Ishikawa (cell line): ENCODE measurements at regions not wholly inside any gene's neighbourhood (a gene's known extent, or its start where the extent isn't known, plus 50 kb on each side); places are given as distances from the start of the nearest gene placed in this dataset.

ENCODE experiments used
- CEBPB ChIP-seq: IDR thresholded peaks from 2 replicates; pipeline ENCODE4 v1.6.1; 2012
- CREB1 ChIP-seq: IDR thresholded peaks from 2 replicates; pipeline ENCODE4 v1.6.1; 2012; ENCODE audit warnings: low read depth
- EGR1 ChIP-seq: IDR thresholded peaks from 2 replicates; pipeline ENCODE4 v1.6.1; 2012
- EP300 ChIP-seq: IDR thresholded peaks from 2 replicates; pipeline ENCODE4 v1.6.1; 2012; ENCODE audit warnings: borderline replicate concordance
- FOXM1 ChIP-seq: IDR thresholded peaks from 2 replicates; pipeline ENCODE4 v1.6.1; 2012; ENCODE audit warnings: low read depth, borderline replicate concordance
- NFIC ChIP-seq: IDR thresholded peaks from 2 replicates; pipeline ENCODE4 v1.6.1; 2012
- RAD21 ChIP-seq: IDR thresholded peaks from 2 replicates; pipeline ENCODE4 v1.6.1; 2012; ENCODE audit warnings: low read depth
- TAF1 ChIP-seq: IDR thresholded peaks from 2 replicates; pipeline ENCODE4 v1.6.1; 2012; ENCODE audit warnings: low read depth, mild to moderate bottlenecking
- TCF12 ChIP-seq: IDR thresholded peaks from 2 replicates; pipeline ENCODE4 v1.6.1; 2012; ENCODE audit warnings: low read depth
- TEAD4 ChIP-seq: IDR thresholded peaks from 2 replicates; pipeline ENCODE4 v1.6.1; 2012
- YY1 ChIP-seq: IDR thresholded peaks from 2 replicates; pipeline ENCODE4 v1.6.1; 2012; ENCODE audit warnings: low read depth
- ZBTB7A ChIP-seq: IDR thresholded peaks from 2 replicates; pipeline ENCODE4 v1.6.1; 2012; ENCODE audit warnings: low read depth
- TF ChIP-seq, protein P1 (sequence below): IDR thresholded peaks from 2 replicates; pipeline ENCODE4 v1.6.1; 2012
- TF ChIP-seq, protein P2 (sequence below): IDR thresholded peaks from 2 replicates; pipeline ENCODE4 v1.6.1; 2012
- TF ChIP-seq, protein P3 (sequence below): IDR thresholded peaks from 2 replicates; pipeline ENCODE4 v1.6.1; 2012; ENCODE audit warnings: low read depth, mild to moderate bottlenecking

DNA sequence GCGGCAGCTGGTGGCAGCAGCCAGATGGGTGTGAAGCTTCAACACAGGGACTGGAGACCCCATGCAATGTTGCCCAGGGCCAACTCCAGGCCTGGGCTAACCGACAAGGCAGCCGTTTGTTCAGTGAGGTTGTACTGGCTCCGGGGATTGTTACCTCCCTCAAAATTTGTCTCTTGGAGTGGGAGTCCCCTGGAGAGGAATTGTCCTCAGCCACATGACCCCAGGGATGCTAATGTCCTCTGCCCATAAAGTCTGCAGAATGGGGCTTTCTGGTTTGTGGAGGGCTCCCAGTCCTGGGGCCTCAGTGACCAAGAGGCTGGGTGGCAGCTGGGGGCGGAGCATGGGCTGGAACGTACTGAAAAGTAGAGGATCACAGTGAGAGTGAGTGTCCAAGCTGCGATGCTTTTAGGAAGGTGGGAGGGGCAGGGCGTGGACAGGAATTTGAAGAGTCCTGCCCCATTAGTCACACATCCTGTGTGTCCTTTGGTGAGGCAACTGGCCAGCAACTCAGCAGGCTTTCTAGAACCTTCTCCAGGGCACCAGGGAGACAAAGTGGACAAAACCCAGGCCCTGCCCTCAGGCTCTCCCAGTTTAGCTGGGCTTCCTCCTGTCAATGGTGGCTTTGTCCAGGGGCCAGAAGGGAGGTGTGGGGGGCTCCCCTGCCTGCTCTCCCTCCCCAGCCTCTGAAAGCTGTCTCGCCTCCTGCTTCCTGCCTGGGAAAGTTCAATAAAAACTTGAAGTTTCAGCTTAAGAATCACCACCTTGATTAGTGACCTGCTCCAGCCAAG, 114.0 kb downstream of the NSG2 start:
- TF ChIP-seq TEAD4 (no peak), YY1 (no peak), TCF12 (no peak), FOXM1 (no peak), TAF1 (no peak), RAD21 (no peak), ZBTB7A (no peak), EGR1 (no peak), NFIC (no peak), CREB1 (no peak), EP300 (no peak), CEBPB (no peak)
- TF ChIP-seq, protein P1, sequence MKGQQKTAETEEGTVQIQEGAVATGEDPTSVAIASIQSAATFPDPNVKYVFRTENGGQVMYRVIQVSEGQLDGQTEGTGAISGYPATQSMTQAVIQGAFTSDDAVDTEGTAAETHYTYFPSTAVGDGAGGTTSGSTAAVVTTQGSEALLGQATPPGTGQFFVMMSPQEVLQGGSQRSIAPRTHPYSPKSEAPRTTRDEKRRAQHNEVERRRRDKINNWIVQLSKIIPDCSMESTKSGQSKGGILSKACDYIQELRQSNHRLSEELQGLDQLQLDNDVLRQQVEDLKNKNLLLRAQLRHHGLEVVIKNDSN, result no peak
- TF ChIP-seq, protein P2, sequence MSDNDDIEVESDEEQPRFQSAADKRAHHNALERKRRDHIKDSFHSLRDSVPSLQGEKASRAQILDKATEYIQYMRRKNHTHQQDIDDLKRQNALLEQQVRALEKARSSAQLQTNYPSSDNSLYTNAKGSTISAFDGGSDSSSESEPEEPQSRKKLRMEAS, result no peak
- TF ChIP-seq, protein P3, sequence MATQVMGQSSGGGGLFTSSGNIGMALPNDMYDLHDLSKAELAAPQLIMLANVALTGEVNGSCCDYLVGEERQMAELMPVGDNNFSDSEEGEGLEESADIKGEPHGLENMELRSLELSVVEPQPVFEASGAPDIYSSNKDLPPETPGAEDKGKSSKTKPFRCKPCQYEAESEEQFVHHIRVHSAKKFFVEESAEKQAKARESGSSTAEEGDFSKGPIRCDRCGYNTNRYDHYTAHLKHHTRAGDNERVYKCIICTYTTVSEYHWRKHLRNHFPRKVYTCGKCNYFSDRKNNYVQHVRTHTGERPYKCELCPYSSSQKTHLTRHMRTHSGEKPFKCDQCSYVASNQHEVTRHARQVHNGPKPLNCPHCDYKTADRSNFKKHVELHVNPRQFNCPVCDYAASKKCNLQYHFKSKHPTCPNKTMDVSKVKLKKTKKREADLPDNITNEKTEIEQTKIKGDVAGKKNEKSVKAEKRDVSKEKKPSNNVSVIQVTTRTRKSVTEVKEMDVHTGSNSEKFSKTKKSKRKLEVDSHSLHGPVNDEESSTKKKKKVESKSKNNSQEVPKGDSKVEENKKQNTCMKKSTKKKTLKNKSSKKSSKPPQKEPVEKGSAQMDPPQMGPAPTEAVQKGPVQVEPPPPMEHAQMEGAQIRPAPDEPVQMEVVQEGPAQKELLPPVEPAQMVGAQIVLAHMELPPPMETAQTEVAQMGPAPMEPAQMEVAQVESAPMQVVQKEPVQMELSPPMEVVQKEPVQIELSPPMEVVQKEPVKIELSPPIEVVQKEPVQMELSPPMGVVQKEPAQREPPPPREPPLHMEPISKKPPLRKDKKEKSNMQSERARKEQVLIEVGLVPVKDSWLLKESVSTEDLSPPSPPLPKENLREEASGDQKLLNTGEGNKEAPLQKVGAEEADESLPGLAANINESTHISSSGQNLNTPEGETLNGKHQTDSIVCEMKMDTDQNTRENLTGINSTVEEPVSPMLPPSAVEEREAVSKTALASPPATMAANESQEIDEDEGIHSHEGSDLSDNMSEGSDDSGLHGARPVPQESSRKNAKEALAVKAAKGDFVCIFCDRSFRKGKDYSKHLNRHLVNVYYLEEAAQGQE, result no peak

DNA sequence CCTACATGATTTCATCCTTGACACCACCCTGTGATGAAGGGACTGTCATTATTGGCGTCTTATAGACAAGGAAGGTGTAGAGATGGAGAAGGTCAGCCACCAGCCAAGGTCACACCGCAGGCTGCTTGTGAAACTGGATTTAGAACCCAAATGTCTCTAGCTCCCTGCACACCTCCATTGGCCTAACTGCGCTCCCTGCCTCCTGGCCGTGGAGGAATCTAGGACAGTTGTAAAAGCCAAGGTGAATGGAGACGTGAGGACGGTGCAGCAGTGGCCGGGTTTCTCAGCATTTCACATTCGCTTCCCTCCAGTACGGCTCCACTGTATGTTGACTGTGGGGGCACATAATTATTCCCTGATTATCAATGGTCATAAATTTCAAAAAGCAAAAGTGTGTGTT, 119.9 kb downstream of the NSG2 start:
- TF ChIP-seq, protein P1, result no peak
- TF ChIP-seq CEBPB (no peak), TCF12 (no peak)

DNA sequence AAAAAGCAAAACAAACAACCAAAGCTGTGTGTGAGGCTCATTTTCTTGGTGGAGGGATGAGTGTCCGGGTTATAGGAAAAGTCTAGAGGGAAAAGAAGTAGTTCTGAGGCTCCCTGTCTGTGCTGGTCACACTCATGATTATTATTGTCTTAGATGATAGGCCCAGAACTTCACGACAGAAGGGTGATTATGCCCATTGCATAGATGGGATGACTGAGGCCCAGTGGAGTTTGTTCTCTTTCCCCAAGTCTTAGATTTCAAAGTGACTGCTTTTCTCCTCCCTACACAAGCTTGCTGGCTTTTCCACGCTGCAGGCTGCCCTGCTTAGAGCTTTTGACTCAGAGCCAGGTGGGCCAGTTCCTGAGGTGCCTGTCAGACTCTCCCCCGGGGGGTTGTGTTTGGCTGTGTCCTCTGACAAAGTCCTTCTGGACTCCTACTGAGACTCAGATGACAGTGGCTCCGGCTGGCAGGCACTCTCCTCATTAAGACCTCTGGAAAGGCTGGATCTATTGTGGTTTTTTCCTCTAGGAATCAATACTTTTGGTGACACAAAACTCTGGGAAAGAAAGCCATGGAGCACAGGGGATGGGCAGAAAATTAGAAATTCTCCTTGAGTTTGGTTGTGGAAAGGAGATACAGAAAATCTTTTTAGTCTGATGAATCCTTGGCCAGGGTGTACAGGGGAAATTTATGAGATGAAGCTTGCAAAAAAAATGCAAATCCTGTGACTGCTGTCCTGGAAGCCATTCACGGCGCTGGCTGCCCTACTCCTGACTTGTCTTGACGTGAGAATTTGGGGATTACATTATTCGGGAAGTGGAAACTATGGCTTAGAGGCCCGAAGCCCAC, 120.9 kb downstream of the NSG2 start:
- TF ChIP-seq, protein P2, result no peak
- TF ChIP-seq TEAD4, result no peak
- no peak for TF ChIP-seq YY1
- TF ChIP-seq, protein P3, result no peak
- no peak for TF ChIP-seq RAD21
- no peak for TF ChIP-seq TCF12
- no peak for TF ChIP-seq FOXM1
- TF ChIP-seq, protein P1, result no peak
- TF ChIP-seq EGR1, result no peak
- no peak for TF ChIP-seq CREB1
- no peak for TF ChIP-seq CEBPB
- TF ChIP-seq TAF1, result no peak
- TF ChIP-seq NFIC, result no peak
- no peak for TF ChIP-seq EP300
- TF ChIP-seq ZBTB7A, result no peak

DNA sequence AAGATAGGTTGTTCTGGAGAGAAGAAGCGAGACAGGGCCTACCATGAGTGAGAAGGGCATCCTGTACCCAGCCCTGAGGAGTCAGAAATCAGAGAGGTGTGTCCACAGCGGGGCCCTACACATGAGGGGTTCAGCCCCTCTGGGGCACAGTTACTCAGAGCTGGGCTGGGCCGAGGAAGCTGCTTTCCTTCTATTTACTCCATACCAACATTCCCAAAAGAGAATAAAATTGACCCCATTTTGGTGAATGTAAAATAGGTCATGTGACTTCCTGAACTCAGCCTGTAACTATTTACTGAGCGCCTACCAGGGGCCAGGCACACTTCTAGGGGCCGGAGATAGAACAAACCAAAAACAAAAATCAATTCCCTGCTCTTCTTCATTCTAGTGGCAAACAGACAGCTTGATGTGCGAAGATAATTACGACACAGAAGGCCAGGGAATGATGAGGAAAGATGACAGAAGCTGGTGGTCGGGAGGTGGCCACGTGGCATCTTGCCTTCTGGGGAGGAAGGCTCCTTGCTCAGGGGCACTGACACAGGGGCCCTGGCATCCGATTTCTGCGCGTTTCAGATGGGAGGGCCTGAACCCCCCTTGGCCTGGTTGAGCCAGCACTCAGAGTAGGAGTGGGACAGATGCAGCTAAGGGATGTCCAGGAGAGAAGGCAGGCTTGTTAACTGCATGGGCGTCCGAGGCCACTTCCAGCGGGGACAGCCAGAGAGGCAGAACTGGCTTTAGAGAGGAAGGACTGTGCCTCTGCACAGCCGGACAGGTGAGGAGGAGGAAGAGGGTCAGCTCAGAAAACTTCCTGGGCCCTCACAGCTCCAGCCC, 121.8 kb downstream of the NSG2 start:
- TF ChIP-seq ZBTB7A, result no peak

DNA sequence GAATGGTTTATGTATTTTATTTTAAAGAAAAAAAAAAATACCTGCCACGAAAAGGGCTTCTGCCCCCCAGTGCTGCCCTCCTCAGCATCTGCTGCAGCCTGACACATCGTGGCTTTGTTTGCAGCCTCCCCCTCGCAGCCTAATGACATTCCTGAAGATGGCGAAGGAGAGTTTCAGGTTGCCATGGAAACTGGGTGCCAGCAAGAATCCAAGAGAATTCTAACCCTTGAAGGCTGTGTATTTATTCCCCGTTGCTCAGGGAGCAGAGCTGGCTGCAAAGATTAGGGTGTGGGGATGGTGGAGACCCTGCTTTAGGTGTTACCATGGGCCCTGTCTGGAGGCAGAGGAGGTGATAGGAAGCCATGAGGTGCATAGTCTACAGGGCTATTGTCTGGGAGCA, 126.6 kb downstream of the NSG2 start:
- TF ChIP-seq CEBPB (no peak), YY1 (no peak), FOXM1 (no peak), NFIC (no peak), TAF1 (no peak), EP300 (no peak), EGR1 (no peak), ZBTB7A (no peak), TCF12 (no peak)
- TF ChIP-seq, protein P1, result no peak
- TF ChIP-seq, protein P3, result no peak
- TF ChIP-seq, protein P2, result no peak
